ENCODE measurements at regions not wholly inside any gene's neighbourhood (a gene's known extent, or its start where the extent isn't known, plus 50 kb on each side); places are given as distances from the start of the nearest gene placed in this dataset.
A peak's percentile ranks its signal among the peaks of the same experiment; 100 is the strongest.

GRCh38 chr6:27091661-27092315, 155.7 kb upstream of the PRSS16 start:
- peak overlapping the region; percentile 82 for H3K4me3 Mint-ChIP-seq (ENCODE audit: low read depth)
- H3K27ac Mint-ChIP-seq = peak overlapping the region; percentile 94
- TF ChIP-seq, protein P1, sequence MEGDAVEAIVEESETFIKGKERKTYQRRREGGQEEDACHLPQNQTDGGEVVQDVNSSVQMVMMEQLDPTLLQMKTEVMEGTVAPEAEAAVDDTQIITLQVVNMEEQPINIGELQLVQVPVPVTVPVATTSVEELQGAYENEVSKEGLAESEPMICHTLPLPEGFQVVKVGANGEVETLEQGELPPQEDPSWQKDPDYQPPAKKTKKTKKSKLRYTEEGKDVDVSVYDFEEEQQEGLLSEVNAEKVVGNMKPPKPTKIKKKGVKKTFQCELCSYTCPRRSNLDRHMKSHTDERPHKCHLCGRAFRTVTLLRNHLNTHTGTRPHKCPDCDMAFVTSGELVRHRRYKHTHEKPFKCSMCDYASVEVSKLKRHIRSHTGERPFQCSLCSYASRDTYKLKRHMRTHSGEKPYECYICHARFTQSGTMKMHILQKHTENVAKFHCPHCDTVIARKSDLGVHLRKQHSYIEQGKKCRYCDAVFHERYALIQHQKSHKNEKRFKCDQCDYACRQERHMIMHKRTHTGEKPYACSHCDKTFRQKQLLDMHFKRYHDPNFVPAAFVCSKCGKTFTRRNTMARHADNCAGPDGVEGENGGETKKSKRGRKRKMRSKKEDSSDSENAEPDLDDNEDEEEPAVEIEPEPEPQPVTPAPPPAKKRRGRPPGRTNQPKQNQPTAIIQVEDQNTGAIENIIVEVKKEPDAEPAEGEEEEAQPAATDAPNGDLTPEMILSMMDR (IDR thresholded peaks at IDR 0.05; ENCODE audit: unreplicated experiment) = no peak
- peaks cover 8% of the 10 kb centered on the region for H3K4me1 Mint-ChIP-seq (ENCODE audit: low read depth)
- H3K36me3 Mint-ChIP-seq (ENCODE audit: insufficient read depth) = no peaks in the 10 kb centered on the region
- H3K9me3 Mint-ChIP-seq (ENCODE audit: low read depth) = no peaks in the 10 kb centered on the region
- H3K27me3 Mint-ChIP-seq = peaks cover 45% of the 10 kb centered on the region
- no peak for DNase-seq (ENCODE audit: low spot score, unreplicated experiment)

GRCh38 chr6:27092316-27092692, 155.2 kb upstream of the PRSS16 start:
- H3K4me1 Mint-ChIP-seq (ENCODE audit: low read depth) = peaks cover 12% of the 10 kb centered on the region
- peak overlapping the region; percentile 94 for H3K27ac Mint-ChIP-seq
- H3K36me3 Mint-ChIP-seq (ENCODE audit: insufficient read depth) = no peaks in the 10 kb centered on the region
- TF ChIP-seq, protein P1 (IDR thresholded peaks at IDR 0.05; ENCODE audit: unreplicated experiment) = no peak
- H3K9me3 Mint-ChIP-seq (ENCODE audit: low read depth) = peaks cover under 1% of the 10 kb centered on the region
- peaks cover 50% of the 10 kb centered on the region for H3K27me3 Mint-ChIP-seq
- peak overlapping the region; percentile 82 for H3K4me3 Mint-ChIP-seq (ENCODE audit: low read depth)
- no peak for DNase-seq (ENCODE audit: low spot score, unreplicated experiment)

DNA sequence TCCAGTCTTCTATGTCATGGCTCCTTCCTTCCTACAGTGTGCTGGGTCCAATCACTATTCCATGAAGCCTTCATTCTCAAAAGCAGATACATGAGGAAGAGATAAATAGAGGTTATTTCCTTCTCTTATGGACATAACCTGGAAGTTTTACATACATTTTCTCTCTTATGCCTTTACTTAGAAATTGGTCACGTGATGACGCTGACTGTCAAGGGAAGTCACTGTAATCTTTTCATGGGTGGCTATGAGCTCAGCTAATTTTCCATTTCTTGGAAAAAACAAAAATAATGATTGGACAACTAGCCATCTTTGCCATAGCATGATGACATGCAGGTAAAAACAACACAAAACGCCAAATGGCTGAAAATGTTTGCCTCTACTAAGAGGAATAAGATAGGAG, 151.6 kb upstream of the PRSS16 start:
- Mint-ChIP-seq H3K4me3 (ENCODE audit: low read depth) (no peak overlapping the region), H3K27ac (no peak overlapping the region), H3K27me3 (peaks cover 52% of the 10 kb centered on the region), H3K4me1 (ENCODE audit: low read depth) (peaks cover 15% of the 10 kb centered on the region), H3K36me3 (ENCODE audit: insufficient read depth) (no peaks in the 10 kb centered on the region), H3K9me3 (ENCODE audit: low read depth) (peaks cover 4% of the 10 kb centered on the region)
- DNase-seq (ENCODE audit: low spot score, unreplicated experiment) = no peak
- TF ChIP-seq, protein P1 (IDR thresholded peaks at IDR 0.05; ENCODE audit: unreplicated experiment) = no peak

GRCh38 chr6:27096834-27097511, 150.5 kb upstream of the PRSS16 start:
- TF ChIP-seq, protein P1 (IDR thresholded peaks at IDR 0.05; ENCODE audit: unreplicated experiment) = no peak
- peaks cover 48% of the 10 kb centered on the region for H3K27me3 Mint-ChIP-seq
- peak overlapping the region; percentile 91 for H3K27ac Mint-ChIP-seq
- H3K9me3 Mint-ChIP-seq (ENCODE audit: low read depth) = peaks cover 4% of the 10 kb centered on the region
- peak; percentile 40 for DNase-seq (ENCODE audit: low spot score, unreplicated experiment)
- H3K4me1 Mint-ChIP-seq (ENCODE audit: low read depth) = peaks cover 13% of the 10 kb centered on the region
- H3K4me3 Mint-ChIP-seq (ENCODE audit: low read depth) = peak overlapping the region; percentile 78
- H3K36me3 Mint-ChIP-seq (ENCODE audit: insufficient read depth) = no peaks in the 10 kb centered on the region

GRCh38 chr6:27098956-27099355, 148.5 kb upstream of the PRSS16 start:
- H3K27me3 Mint-ChIP-seq = peaks cover 33% of the 10 kb centered on the region
- H3K36me3 Mint-ChIP-seq (ENCODE audit: insufficient read depth) = no peaks in the 10 kb centered on the region
- DNase-seq (ENCODE audit: low spot score, unreplicated experiment) = no peak
- TF ChIP-seq, protein P1 (IDR thresholded peaks at IDR 0.05; ENCODE audit: unreplicated experiment) = no peak
- peaks cover 4% of the 10 kb centered on the region for H3K9me3 Mint-ChIP-seq (ENCODE audit: low read depth)
- H3K4me1 Mint-ChIP-seq (ENCODE audit: low read depth) = peaks cover 10% of the 10 kb centered on the region
- no peak overlapping the region for H3K4me3 Mint-ChIP-seq (ENCODE audit: low read depth)
- H3K27ac Mint-ChIP-seq = no peak overlapping the region

All from progenitor cell of endocrine pancreas (in vitro differentiated cells).